ENCODE measurements at regions not wholly inside any gene's neighbourhood (a gene's known extent, or its start where the extent isn't known, plus 50 kb on each side); places are given as distances from the start of the nearest gene placed in this dataset.
"Not testable (repeated sequence)": the region's sequence is repeated elsewhere in the genome, so short reads cannot be mapped to it uniquely, and the experiment has no call there.

DNA sequence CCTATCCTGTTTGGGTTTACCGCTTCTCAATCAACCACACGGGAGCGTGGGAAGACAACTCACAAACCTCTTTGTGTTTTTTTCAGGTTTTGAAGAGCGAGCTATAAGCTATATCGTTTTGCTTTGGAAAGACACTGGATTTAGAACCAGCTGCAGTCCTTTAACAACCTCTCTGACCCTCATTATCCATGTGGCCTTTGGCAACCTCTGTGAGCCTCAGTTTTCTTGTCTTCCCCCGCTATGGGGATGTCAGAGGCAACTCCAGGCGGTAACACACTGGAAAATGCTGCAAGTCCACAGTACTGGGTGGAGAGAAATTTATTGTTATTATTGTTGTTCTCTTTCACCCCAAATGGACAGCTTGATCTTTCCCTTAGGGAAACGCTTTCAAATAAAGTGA lies 100.0 kb downstream of the ETS2 start:
- no peak for DNase-seq

DNA sequence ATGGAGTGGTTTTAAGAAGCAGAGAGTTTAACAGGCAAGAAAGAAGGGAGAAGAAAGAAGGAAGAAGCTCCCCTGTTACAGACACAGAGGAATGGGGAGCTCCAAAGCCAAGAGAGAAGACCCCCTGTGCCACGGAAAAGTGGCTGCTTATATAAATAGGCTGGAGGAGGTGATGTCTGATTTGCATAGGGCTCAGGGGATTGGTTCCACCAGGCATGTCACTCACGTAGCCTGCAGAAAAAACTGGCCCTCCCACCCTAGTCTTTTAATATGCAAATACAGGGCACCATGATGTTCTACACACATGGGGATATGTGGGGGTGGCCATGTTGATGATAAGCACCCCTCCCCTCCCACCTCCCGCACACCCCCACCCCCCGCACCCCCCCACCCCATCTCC lies 99.6 kb downstream of the ETS2 start:
- no peak for DNase-seq

DNA sequence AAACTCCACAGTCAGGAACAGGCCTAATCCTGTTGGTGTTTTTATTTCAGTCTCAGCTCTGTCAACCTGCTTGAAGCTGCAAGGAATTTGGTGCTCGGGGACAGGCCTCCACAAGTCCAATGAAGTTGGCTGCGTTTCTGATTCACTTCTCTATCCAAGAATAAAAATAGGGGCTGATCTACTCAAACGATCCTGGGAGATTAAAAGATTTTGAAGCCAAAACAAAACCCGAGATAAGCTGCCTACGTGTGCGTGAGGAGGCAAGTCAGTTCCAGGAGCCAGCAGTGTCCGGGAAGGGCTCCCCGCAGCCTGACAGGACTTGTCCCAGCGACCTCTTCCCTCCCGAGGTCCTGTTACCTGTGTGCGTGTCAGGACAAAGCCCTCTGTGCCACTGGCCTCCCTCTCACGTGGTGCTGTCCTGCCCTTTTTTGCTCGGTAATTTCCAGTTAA lies 98.0 kb downstream of the ETS2 start:
- DNase-seq, result no peak

DNA sequence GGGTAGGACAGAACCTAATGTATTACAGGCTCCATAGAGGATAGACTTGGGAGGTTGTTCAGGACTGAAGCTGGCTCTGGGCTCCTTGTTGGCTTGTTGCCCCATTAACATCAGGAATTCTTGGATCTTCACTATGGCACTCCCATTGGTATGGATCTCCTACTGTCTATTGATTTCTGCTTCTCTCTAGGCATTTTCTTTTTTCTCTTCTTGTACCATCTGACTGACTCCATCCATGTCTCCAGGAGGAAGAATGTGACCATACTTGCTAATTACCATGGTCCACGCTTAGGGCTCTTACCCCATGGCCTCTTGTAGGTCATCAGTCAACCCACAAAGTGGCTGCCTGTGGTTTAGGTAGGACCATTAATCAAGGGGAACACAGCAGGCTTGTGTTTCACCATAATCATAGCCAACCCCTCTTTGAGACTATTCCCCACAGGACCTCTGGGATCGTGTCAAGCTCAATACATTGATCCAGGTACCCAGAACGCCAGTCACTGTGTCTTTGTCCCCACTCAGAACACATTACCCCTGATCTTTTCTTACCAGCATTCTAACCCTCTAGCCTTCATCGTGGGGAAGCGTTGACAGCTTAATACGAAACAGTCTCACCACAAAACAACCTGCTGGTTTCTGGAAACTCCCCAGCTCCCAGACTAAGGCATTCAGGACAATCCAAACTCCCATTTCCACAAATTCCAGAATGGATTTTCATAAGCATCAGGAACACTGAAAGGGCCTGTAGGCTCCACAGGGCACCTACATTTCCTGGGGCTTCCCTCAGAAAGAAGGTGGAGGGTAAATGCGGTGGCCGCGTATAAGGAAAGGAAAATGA lies 97.1 kb downstream of the ETS2 start:
- no peak for DNase-seq

DNA sequence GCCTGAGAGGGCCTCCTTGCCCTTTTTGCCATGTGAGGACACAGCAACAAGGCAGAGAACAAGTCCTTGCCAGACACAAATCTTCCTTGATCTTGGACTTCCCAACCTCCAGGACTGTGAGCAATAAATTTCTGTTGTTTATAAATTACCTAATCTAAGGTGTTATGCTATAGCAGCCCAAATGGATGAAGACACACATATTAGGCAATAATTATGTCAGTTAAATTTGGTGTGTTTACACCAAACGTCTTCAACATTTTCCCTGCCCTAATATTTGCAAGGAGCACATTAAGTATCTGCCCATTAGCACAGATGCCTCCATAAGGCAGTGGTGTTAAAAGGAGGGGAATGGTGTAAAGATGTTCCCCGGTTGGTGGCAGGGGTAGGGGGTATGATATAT lies 94.8 kb downstream of the ETS2 start:
- no peak for DNase-seq

DNA sequence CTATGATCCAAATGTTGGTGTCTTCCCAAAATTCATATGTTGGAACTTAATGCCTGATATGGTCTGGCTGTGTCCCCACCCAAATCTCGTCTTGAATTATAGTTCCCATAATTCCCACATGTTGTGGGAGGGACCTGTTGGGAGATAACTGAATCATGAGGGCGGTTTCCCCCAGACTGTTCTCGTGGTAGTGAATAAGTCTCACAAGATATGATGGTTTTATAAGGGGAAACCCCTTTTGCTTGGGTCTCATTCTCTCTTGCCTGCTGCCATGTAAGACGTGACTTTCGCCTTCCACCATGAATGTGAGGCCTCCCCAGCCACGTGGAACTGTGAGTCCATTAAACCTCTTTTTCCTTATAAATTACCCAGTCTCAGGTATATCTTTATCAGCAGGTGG lies 94.3 kb downstream of the ETS2 start:
- DNase-seq, result not testable (repeated sequence)

DNA sequence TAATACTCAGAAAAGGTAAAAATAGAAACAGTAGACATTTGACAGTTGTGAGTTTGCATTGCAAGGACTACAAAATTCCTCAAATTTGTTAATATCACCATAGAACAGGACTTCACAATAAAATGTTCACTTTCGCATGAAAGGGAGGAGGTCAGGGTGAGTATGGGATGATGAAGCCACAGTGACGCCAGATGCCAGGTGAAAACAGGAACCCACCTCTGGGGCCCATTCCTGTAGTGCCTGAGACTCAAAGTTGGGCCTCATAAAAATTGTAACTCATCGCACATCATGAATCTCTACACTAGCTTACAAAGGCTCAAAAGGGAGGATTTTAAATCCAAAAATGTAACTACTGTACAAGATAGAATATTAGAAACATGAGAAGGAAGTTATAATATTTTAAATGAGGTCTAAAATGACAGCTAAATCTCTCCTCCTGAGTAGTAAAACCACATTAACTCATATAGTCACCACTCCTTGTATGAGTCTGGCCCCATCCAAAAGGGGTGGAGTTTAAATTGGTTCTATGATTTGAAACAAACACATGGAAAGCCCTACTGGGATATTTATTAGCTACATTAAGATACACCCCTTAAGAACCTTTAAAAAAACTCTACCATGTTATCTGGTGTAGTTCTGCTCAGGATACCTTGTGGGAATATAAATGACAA lies 93.7 kb downstream of the ETS2 start:
- no peak for DNase-seq

DNA sequence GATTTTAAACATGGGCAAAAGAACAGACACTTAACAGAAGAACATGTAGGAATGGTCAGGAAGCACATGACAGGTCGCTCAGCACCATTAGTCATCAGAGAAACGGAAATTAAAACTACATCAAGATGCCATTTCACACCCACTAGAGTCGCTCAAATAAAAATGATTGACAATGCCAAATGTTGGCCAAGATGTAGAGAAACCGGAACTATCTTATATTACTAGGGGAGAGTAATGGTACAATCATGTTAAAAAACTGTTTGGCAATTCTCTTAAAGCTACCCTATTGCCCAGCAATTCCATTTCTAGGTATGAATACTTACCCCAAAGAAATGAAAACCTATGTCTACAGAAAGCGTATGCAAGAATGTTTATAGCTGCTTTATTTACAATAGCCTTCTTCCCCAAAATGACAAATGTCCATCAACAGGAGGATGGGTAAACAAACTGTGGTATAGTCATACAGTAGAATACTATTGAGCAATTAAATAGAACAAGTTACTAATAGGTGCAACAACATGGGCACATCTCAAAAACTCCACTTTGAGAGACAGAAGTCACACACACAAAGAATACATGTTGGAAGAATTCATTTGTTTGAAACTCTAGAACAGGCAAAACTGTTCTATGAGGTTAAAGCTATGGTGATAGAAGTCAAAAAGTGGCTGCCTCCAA lies 92.8 kb downstream of the ETS2 start:
- no peak for DNase-seq

DNA sequence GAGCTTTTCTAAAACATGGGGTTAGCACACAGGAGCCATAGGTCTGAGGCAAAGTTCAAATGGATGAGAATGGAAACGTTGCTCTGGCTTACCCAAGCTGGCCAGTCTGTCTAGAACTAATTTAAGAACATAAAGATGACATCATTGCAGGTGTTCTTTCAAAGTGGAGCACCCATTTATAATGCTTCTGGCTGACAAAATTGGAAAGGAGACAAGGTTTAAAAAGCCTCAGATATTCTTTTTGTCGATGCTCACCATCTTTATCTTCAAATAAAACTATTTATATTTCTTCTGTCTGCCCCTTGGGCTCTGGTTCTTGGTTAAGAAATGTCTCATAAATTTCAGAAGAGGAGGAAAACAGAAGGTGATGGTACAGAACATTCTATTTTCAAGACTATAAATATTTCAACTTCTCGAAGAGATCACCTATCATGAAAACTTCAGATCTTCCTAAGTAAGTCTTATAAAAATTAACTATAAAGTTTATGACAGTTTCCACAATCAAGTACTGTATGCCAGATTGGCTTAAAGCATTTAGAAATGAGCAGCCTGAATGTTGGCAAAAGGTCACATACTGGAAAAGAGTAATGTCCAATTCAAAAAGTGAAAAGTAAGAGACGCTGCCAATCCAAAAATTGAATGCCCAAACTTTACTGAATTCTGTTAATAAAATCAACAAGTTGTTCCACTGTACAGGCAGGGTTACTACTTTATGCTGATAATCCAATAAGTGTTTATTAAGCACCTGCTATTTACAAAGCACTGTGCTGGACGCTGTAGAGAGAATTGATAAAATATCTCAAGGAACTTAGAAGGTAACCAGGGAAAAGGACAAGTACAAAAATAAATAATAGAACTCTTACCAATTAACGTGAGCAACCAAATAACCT lies 92.0 kb downstream of the ETS2 start:
- DNase-seq, result no peak

DNA sequence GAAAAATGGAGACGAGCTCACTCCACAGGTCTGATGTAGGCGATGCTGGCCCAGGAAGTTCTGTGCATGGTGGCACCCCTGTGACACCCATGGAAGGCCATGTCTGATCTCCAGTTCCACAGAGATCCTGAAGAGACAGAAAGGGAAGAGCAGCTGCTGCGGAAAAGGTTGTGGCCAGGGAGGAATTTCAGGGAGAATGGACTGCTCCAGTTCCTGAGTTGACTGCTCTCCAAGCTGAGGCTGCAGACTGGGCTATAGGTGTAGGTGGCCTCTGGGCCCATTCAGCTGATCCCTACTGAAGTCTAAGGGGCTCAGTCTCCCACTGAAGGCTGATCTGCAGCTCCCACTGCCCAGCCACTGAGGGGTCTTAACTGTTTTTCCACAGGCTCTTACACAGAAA lies 89.2 kb downstream of the ETS2 start:
- DNase-seq, result no peak

DNA sequence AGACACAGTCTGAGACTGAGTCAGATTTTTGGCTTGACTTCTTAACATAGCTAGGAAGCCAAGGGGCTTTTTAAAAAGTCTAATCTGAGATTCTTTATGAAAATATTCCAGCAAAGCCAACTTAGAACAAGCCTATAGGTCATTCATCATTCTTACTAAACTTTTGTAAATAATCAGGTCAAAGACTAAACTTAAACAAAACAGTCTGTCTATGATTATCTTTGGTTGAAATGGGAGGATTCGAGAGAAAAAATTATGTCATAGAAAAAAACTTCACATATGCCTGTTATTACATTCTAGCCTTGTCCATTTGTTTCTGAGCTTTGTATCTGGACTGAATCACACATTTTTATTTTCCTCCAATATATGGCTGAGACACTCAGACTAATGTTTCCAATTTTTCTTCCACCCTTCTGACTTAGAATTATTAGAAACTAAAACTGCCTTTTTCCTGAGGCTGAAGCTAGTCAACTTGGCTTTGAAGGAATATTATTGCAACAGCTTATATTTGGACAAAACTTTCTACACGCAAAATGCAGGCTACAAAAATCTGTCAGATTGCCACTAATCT lies 83.3 kb downstream of the ETS2 start:
- DNase-seq, result no peak

DNA sequence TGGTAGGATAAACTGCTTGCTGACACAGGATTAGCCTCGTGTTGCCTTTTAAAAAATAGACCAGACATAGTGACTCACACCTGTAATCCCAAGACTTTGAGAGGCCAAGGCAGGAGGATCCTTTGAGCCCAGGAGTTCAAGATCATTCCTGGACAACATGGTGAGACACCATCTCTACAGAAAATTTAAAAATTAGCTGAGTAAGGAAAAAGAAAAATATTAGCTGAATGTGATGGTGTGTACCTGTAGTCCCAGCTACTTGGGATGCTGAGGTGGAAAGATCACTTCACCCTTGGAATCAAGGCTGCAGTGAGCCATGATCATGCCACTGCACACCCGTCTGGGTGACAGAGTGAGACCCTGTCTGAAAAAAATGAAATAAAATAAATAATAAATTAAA lies 82.0 kb downstream of the ETS2 start:
- DNase-seq, result no peak

DNA sequence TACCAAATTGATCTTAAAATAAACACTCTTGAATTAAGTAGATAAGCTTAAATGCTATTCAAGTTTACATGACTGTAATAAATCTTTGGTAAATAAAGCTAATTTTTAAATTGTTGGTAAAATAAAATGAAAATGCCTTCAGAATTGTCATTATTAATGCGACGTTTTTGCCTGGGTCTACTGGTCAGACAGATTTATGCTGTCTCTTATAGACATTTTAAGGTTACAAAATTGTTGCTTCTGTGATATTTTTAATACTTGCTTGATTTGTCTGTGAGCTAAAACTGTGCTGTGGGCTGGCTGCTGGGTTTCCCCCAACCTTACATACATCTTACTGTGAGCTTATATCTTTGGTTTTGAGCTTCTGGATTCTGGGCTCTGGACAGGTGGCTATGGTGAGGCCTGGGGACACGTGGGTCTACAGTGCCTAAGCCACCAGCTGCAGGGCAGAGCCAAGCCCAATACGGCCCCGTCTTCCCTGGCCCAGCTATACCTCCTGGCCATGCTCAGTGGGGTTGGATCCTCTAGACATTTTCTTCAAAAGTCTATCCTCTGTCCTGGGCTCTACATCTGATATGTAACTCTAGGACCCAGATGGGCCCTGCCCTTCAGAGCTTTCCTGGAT lies 81.4 kb downstream of the ETS2 start:
- no peak for DNase-seq

DNA sequence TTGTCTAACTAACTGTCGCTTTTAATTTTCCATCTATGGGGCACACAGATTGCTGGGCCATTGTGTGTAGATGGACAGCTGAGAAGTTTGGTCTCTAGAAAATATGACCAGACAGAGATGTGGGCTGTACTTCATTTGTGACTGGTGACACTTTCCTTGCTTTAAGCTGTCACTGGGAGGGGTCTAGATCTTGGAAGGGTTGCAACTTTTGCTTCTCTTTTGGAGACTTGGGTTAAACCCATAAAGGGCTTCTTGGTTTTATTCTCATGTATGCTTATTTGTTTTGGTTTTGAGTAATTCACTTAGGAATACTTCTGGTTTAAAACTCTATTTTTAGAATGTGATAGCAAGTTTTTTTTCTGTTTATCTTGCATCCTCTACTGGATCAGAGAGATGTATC lies 80.2 kb downstream of the ETS2 start:
- DNase-seq, result no peak

DNA sequence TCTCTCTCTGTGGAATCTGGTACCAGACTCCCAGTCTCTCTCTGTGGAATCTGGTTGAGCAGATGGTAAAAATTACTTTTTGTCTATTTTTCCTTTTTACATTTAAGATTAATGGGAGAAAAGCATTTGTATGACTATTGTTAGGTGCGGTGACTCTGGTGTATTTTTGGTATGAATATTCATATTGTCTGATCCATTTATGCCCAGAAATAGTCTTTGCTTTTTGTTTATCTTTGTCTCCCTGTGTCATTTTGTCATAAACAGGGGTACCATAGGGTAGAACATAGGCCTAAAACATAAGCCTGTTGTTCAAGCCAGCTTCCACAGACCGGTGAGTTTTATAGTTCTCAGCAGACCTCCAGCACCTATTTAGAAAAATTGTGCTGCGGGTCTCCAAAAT lies 78.7 kb downstream of the ETS2 start:
- no peak for DNase-seq

DNA sequence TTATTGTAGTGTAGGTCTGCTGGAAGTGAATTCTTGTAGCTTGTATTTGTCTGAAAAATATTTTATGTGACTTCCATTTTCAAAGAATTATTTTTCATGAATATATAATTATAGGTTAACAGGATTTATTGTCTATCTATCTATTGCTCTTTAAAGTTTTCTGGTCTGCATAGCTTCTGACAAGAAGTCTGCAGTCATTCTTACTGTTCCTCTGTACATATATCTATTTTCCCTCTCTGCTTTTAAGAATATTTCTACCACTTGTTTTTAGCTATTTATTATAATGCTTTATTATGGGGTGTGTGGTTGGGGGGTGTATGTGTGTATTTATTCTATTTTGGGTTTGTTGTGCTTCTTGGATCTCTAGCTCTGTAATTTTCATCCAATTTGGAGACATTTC lies 77.4 kb downstream of the ETS2 start:
- no peak for DNase-seq

DNA sequence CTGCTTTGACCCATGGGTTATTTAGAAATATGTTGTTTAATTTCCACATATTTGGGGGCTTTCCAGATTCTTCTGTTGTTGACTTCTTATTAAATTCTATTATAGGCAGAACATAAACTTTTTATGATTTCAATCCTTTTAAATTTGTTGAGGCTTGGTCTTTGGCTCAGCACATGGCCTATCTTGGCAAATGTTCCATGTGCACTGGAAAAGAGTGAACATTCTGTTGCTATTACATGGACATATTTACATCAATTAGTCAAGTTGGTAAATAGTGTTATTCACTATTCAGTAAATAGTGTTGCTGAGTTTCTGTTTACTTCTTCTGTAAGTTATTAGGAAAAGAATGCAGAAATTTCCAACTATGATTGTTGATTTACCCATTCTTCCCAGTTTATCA lies 75.4 kb downstream of the ETS2 start:
- no peak for DNase-seq

DNA sequence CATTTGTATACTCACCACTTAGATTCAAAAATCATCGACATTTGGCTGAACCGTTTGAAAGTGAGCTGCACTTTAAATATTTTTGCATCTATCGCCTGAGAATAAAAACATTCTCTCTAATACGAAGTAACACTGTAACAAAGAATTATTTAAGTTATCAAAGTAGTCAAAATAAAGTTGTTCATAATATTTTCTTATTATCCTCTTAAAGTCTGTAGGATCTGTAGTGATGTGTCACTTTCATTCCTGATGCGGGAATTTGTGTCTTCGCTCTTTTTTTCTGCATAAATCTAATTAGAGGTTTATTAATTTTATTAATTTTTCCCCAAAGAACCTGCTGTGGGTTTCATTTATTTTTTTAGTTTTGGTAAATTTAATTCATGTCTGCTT lies 74.8 kb downstream of the ETS2 start:
- DNase-seq, result no peak

DNA sequence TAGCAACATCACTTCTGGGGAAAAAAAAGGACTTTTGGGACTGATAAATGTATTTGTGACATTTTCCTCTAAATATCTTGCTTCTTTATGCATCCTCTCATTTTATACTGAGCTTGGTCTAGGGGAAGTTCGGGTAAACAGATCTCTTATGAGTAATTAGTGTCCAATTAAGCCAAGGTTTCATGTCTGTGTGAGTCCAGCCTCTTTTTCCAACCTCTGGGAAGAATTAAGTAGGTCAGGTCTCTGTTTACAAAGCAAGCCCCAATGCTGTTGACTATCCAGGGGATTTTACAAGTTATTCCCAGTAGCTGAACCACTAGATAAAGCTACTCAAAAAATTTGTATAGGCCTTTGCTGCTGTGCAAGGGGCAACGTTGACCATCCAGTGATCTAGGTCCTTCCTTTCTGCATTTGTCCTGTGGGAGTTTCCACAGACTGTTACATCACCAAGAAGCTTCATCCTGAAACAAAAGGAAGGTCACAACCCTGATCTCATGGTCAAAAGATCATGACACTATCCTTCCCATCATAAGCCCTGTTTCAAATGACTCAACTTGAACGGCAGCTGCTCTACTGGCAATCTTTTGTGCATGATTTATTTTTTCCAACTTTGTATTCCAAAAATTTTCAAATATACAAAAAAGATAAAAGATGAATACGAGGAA lies 74.3 kb downstream of the ETS2 start:
- no peak for DNase-seq

DNA sequence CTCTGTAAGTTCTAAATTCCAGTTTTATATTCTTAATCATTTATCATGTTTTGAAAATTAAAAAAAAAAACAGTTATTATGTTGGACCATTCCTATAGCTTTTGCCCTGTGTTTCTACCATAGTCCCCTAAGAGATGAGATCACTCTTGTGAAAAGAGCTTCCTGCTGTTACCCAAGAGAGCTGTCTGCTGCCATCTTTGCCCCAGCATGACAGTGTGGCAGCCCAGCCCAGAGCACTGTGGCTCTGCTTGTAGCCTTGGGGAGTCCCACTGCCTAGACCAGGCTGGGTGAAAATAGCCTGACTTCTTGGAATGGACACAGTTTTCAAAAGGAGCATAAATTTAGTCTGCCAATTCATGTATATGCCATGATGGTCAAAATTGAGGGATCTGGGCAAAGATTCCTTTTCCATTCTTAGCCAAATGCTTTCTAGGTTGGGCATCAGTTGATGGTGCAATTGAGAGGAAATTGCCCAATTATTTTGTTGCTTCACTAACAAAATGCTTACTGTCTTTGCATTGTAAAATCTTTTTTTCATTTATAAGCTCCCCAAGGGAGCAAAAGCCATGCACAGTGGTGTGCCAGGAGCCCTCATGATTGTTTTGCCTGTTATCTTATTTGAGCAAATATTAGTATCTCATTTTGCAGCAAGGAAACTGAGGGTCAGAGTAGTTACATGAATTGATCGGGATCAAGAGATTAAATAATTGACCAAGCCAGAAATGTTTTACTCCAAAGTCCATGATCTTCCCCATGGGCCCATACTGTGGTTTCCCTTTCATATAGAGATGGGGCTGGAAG lies 72.8 kb downstream of the ETS2 start:
- no peak for DNase-seq

All from activated CD8-positive, alpha-beta memory T cell treated with anti-CD3 and anti-CD28 coated beads, Interleukin-2, amount 50 U/mL, for 48 hours (primary cell).